Breast epithelium (tissue), 3 donors: ENCODE measurements at regions not wholly inside any gene's neighbourhood (a gene's known extent, or its start where the extent isn't known, plus 50 kb on each side); places are given as distances from the start of the nearest gene placed in this dataset.

Experiments used
- POLR2A ChIP-seq: fragments of 450-650 bp; IDR thresholded peaks from one replicate; pipeline ENCODE4 v1.6.1; 2016; ENCODE audit warnings: antibody characterized with exemption, mild to moderate bottlenecking, moderate library complexity
- POLR2AphosphoS5 ChIP-seq, 3 donors: sonication (generic); formaldehyde crosslinking; IDR thresholded peaks; one replicate each; pipeline ENCODE4 v1.6.1; 2017; ENCODE audit warnings: antibody characterized with exemption in 3 of 3
- TF ChIP-seq, protein P1 (sequence below), 3 donors: fragments of 450-650 bp; IDR thresholded peaks; one replicate each; pipeline ENCODE4 v1.5.1; 2016 to 2017; ENCODE audit warnings: antibody characterized with exemption in 3 of 3, mild to moderate bottlenecking in 3 of 3, moderate library complexity in 3 of 3

DNA sequence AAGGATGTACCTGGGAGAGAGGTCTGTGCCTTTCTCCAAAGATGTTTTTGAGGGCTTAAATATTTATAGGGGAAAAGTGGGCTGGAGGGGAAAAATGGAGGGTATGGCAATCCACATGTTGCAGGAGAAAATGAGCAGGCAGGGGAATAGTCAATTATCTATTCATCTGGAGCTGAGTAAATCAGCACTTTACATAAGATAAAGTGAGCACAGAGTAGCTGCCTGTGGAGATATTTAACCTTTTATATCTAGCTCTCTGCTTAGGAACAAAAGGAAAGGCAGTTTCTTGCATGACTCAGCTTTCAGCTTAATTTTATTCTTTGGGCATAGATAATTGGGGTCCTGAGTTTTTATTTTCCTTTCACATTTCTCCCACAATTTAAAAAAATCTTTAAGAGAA, 93.6 kb upstream of the NPY2R start:
- TF ChIP-seq, protein P1, sequence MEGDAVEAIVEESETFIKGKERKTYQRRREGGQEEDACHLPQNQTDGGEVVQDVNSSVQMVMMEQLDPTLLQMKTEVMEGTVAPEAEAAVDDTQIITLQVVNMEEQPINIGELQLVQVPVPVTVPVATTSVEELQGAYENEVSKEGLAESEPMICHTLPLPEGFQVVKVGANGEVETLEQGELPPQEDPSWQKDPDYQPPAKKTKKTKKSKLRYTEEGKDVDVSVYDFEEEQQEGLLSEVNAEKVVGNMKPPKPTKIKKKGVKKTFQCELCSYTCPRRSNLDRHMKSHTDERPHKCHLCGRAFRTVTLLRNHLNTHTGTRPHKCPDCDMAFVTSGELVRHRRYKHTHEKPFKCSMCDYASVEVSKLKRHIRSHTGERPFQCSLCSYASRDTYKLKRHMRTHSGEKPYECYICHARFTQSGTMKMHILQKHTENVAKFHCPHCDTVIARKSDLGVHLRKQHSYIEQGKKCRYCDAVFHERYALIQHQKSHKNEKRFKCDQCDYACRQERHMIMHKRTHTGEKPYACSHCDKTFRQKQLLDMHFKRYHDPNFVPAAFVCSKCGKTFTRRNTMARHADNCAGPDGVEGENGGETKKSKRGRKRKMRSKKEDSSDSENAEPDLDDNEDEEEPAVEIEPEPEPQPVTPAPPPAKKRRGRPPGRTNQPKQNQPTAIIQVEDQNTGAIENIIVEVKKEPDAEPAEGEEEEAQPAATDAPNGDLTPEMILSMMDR (IDR thresholded peaks at IDR 0.05) = no peak
- TF ChIP-seq POLR2AphosphoS5 (IDR thresholded peaks at IDR 0.05) (no peak), POLR2A (no peak)
